ENCODE measurements at regions not wholly inside any gene's neighbourhood (a gene's known extent, or its start where the extent isn't known, plus 50 kb on each side); places are given as distances from the start of the nearest gene placed in this dataset.
A peak's percentile ranks its signal among the peaks of the same experiment; 100 is the strongest.

DNA sequence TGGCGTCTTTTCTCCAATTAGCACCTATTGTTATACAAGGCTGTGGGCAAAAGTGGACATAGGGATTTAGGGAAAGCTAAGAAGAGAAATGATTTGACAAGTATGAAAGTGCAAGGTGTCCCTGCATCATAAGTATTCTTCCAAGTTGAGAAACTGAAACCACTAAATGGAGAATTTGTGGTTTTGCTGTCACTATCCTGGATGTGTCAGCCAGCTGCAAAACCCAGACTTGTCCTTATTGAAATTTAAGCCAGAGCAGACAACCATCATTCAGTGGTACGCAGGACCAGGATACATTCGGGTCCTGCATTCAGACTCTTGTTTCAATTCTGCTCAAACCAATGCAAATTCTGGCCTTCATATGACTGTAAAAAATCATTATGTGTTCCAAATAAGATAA is 384.8 kb upstream of the TGFBR2 start:
- H3K27ac Mint-ChIP-seq, result peak overlapping the region in 2 of 7 donors; percentile 28 to 33
- H2AFZ ChIP-seq (ENCODE audit: insufficient read depth, low read depth, low read length, poor library complexity, severe bottlenecking), result no peak overlapping the region
- peak overlapping the region in 1 of 3 experiments; percentile 31 for H3K4me3 ChIP-seq (replicated peaks in 1 of 3; ENCODE audit: low read depth in 2 of 3, low read length in 3 of 3)

GRCh38 chr3:30222441-30222840 is 384.0 kb upstream of the TGFBR2 start:
- TF ChIP-seq, protein P1, sequence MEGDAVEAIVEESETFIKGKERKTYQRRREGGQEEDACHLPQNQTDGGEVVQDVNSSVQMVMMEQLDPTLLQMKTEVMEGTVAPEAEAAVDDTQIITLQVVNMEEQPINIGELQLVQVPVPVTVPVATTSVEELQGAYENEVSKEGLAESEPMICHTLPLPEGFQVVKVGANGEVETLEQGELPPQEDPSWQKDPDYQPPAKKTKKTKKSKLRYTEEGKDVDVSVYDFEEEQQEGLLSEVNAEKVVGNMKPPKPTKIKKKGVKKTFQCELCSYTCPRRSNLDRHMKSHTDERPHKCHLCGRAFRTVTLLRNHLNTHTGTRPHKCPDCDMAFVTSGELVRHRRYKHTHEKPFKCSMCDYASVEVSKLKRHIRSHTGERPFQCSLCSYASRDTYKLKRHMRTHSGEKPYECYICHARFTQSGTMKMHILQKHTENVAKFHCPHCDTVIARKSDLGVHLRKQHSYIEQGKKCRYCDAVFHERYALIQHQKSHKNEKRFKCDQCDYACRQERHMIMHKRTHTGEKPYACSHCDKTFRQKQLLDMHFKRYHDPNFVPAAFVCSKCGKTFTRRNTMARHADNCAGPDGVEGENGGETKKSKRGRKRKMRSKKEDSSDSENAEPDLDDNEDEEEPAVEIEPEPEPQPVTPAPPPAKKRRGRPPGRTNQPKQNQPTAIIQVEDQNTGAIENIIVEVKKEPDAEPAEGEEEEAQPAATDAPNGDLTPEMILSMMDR (IDR thresholded peaks at IDR 0.05), result no peak
- intact Hi-C loops (cut with micrococcal nuclease), result no loop called here
- H3K4me1 Mint-ChIP-seq, result peaks cover 27% of the 10 kb centered on the region
- no peaks in the 10 kb centered on the region for H3K27me3 ChIP-seq (ENCODE audit: control insufficient read depth in 2 of 2, insufficient read depth in 2 of 2, low read length in 2 of 2)
- no peaks in the 10 kb centered on the region for H3K9me3 ChIP-seq (replicated peaks in 1 of 2; ENCODE audit: control insufficient read depth in 1 of 2, insufficient read depth in 1 of 2, low read length in 2 of 2)
- no peaks in the 10 kb centered on the region for H3K36me3 ChIP-seq (replicated peaks in 1 of 2; ENCODE audit: control insufficient read depth in 1 of 2, insufficient read depth in 2 of 2, low read length in 2 of 2)
- H4K20me1 ChIP-seq (ENCODE audit: insufficient read depth, low read length), result no peaks in the 10 kb centered on the region
- H3K36me3 Mint-ChIP-seq, result no peaks in the 10 kb centered on the region
- H3K27ac Mint-ChIP-seq, result no peak overlapping the region
- H3K4me2 ChIP-seq (replicated peaks; ENCODE audit: extremely low read depth, low read length, poor library complexity, severe bottlenecking), result no peak overlapping the region
- no peak for DNase-seq
- no peak overlapping the region for H3K4me3 ChIP-seq (replicated peaks in 1 of 3; ENCODE audit: low read depth in 2 of 3, low read length in 3 of 3)
- H3K27me3 Mint-ChIP-seq (ENCODE audit: low read depth in 3 of 3), result peaks cover 0 to under 1% (median 0%) of the 10 kb centered on the region in 3 donors
- H3K9me3 Mint-ChIP-seq, result peaks cover 0 to 1% (median 0%) of the 10 kb centered on the region in 7 donors
- no peak overlapping the region for H3K4me3 Mint-ChIP-seq
- WGBS (ENCODE audit: insufficient coverage), result no CpG with 5 or more reads among the region's 2 CpGs
- no peak overlapping the region for H3K27ac ChIP-seq (ENCODE audit: low read depth in 1 of 2, low read length in 2 of 2)
- H3K9ac ChIP-seq (ENCODE audit: insufficient read depth, low read length, poor library complexity, severe bottlenecking), result no peak overlapping the region
- H3K79me2 ChIP-seq (ENCODE audit: insufficient read depth, low read length), result no peaks in the 10 kb centered on the region
- H2AFZ ChIP-seq (ENCODE audit: insufficient read depth, low read depth, low read length, poor library complexity, severe bottlenecking), result no peak overlapping the region
- H3K4me1 ChIP-seq (ENCODE audit: control insufficient read depth in 1 of 2, insufficient read depth in 2 of 2, low read length in 2 of 2), result peaks cover 33 to 42% of the 10 kb centered on the region in 2 donors

More for the DNA sequence above, 384.8 kb upstream of the TGFBR2 start:
- TF ChIP-seq, protein P1 (IDR thresholded peaks at IDR 0.05), result no peak
- intact Hi-C loops (cut with micrococcal nuclease), result no loop called here
- H3K27me3 Mint-ChIP-seq (ENCODE audit: low read depth in 3 of 3), result peaks cover 0 to 3% (median 0%) of the 10 kb centered on the region in 3 donors
- peak overlapping the region in 1 of 2 donors; percentile 54 for H3K27ac ChIP-seq (ENCODE audit: low read depth in 1 of 2, low read length in 2 of 2)
- H3K4me1 Mint-ChIP-seq, result peaks cover 23% of the 10 kb centered on the region
- no peaks in the 10 kb centered on the region for H3K79me2 ChIP-seq (ENCODE audit: insufficient read depth, low read length)
- H3K9ac ChIP-seq (ENCODE audit: insufficient read depth, low read length, poor library complexity, severe bottlenecking), result no peak overlapping the region
- H3K4me3 Mint-ChIP-seq, result peak overlapping the region in 1 of 2 donors; percentile 54
- WGBS (ENCODE audit: insufficient coverage), result no CpG with 5 or more reads among the region's 3 CpGs
- no peaks in the 10 kb centered on the region for H3K27me3 ChIP-seq (ENCODE audit: control insufficient read depth in 2 of 2, insufficient read depth in 2 of 2, low read length in 2 of 2)
- H3K4me2 ChIP-seq (replicated peaks; ENCODE audit: extremely low read depth, low read length, poor library complexity, severe bottlenecking), result peak overlapping the region; percentile 61
- no peaks in the 10 kb centered on the region for H3K36me3 ChIP-seq (replicated peaks in 1 of 2; ENCODE audit: control insufficient read depth in 1 of 2, insufficient read depth in 2 of 2, low read length in 2 of 2)
- H3K36me3 Mint-ChIP-seq, result no peaks in the 10 kb centered on the region
- peaks cover 0 to 4% (median 0%) of the 10 kb centered on the region in 7 donors for H3K9me3 Mint-ChIP-seq
- H3K4me1 ChIP-seq (ENCODE audit: control insufficient read depth in 1 of 2, insufficient read depth in 2 of 2, low read length in 2 of 2), result peaks cover 25 to 34% of the 10 kb centered on the region in 2 donors
- DNase-seq, result peak; percentile 51 to 76 (median 63)
- no peaks in the 10 kb centered on the region for H4K20me1 ChIP-seq (ENCODE audit: insufficient read depth, low read length)
- H3K9me3 ChIP-seq (replicated peaks in 1 of 2; ENCODE audit: control insufficient read depth in 1 of 2, insufficient read depth in 1 of 2, low read length in 2 of 2), result no peaks in the 10 kb centered on the region

All from CD14-positive monocyte (primary cell).